Activated naive CD8-positive, alpha-beta T cell treated with anti-CD3 and anti-CD28 coated beads for 36 hours (primary cell): ENCODE measurements at regions not wholly inside any gene's neighbourhood (a gene's known extent, or its start where the extent isn't known, plus 50 kb on each side); places are given as distances from the start of the nearest gene placed in this dataset.

ENCODE experiments used
- DNase-seq: peaks from one replicate; pipeline ENCODE4 v3.0.0; 2021
- H3K27ac Mint-ChIP-seq: one replicate; pipeline ENCODE4 v1.8.0; 2022; ENCODE audit warnings: mild to moderate bottlenecking, moderate library complexity, mixed read lengths
- H3K27me3 Mint-ChIP-seq: one replicate; pipeline ENCODE4 v1.8.0; 2022; ENCODE audit warnings: mild to moderate bottlenecking, mixed read lengths
- H3K36me3 Mint-ChIP-seq: one replicate; pipeline ENCODE4 v1.8.0; 2021; ENCODE audit warnings: mild to moderate bottlenecking, mixed read lengths
- H3K4me1 Mint-ChIP-seq: one replicate; pipeline ENCODE4 v1.8.0; 2021; ENCODE audit warnings: mixed read lengths
- H3K4me3 Mint-ChIP-seq: one replicate; pipeline ENCODE4 v1.8.0; 2022; ENCODE audit warnings: mild to moderate bottlenecking, moderate library complexity, mixed read lengths
- H3K9me3 Mint-ChIP-seq: one replicate; pipeline ENCODE4 v1.8.0; 2022; ENCODE audit warnings: mixed read lengths

DNA sequence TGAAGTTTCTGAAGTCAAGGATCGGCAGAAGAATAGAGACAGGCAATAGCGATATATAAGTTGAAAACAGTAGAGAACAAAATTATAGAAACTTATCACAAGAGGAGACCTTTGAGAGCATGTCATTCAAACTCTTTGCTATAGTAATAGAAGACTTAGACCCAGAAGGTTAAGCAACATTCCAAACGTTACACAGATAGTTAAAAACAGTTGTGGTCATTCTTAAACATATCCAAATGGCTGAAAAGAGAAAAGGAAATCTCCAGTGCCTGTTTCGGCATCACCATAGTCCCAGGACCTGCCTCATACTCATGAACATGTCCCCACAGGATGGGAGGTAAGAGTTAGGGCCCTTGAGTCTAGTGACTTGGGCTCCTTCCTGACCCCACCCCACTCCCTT, 258.1 kb upstream of the NOCT start:
- no peaks in the 10 kb centered on the region for H3K4me1 Mint-ChIP-seq
- no peak for DNase-seq
- H3K9me3 Mint-ChIP-seq = peaks cover 9% of the 10 kb centered on the region
- H3K36me3 Mint-ChIP-seq = no peaks in the 10 kb centered on the region
- no peak overlapping the region for H3K4me3 Mint-ChIP-seq
- peaks cover 3% of the 10 kb centered on the region for H3K27me3 Mint-ChIP-seq
- no peak overlapping the region for H3K27ac Mint-ChIP-seq

DNA sequence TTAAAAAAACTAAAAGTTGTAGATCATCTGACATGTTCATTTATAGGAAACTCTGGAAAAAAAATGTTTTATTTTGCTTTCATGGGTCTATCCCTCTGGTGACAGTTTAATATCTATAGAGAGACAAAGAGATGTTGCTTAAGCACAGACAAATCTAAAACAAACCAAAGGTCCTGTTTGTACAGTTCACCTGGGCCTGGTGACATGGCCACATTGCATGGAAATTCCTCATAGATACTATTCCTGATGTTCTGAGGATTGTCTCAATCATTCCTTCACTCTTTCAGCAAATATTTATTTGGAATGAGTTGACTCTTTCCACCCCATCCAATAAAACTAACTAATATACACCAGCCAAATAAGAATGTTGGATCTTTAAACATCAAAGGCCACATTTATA, 259.1 kb upstream of the NOCT start:
- Mint-ChIP-seq H3K27ac (no peak overlapping the region), H3K4me3 (no peak overlapping the region), H3K9me3 (peaks cover 12% of the 10 kb centered on the region), H3K4me1 (no peaks in the 10 kb centered on the region), H3K27me3 (peaks cover 3% of the 10 kb centered on the region), H3K36me3 (no peaks in the 10 kb centered on the region)
- no peak for DNase-seq

DNA sequence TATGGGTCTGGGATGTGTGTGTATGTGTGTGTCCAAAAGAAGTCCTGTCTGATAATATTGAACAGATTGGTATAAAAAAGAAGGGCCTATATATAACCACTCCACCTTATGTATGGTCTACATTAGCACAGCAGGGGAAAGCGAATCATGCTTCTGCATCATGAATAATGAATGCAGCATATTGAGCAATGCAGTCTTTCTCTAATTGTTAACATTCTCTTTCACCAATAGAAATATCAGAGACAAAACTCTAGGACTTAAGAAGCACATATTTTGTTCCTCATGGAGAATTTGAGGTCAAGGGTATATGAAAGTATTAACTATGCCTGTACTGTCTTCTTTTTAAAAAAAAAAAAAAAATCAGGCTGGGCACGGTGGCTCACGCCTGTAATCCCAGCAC, 264.3 kb upstream of the NOCT start:
- H3K36me3 Mint-ChIP-seq = no peaks in the 10 kb centered on the region
- no peaks in the 10 kb centered on the region for H3K4me1 Mint-ChIP-seq
- H3K4me3 Mint-ChIP-seq = no peak overlapping the region
- no peaks in the 10 kb centered on the region for H3K27me3 Mint-ChIP-seq
- no peak for DNase-seq
- no peak overlapping the region for H3K27ac Mint-ChIP-seq
- H3K9me3 Mint-ChIP-seq = peaks cover 12% of the 10 kb centered on the region

DNA sequence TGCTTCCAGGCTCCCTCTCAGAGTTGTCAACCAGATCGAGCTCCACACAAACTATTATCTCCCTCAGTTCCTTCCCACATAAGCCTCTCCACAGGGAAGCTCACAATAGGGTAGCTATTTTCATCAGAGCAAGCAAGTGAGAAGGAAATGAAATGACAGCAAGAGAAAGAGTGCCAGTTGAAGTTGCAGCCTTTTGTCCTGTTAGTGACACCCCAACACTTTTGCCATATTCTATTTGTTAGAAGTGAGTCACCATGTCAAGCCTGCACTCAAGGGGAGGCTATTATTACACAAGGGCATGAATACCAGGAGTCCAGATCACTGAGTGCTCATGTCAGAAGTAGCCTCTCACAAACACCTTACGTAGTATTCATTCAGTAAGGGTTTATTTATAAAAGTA, 266.3 kb upstream of the NOCT start:
- Mint-ChIP-seq H3K36me3 (no peaks in the 10 kb centered on the region), H3K4me3 (no peak overlapping the region), H3K4me1 (no peaks in the 10 kb centered on the region), H3K9me3 (peaks cover 12% of the 10 kb centered on the region), H3K27ac (no peak overlapping the region), H3K27me3 (peaks cover 3% of the 10 kb centered on the region)
- no peak for DNase-seq

DNA sequence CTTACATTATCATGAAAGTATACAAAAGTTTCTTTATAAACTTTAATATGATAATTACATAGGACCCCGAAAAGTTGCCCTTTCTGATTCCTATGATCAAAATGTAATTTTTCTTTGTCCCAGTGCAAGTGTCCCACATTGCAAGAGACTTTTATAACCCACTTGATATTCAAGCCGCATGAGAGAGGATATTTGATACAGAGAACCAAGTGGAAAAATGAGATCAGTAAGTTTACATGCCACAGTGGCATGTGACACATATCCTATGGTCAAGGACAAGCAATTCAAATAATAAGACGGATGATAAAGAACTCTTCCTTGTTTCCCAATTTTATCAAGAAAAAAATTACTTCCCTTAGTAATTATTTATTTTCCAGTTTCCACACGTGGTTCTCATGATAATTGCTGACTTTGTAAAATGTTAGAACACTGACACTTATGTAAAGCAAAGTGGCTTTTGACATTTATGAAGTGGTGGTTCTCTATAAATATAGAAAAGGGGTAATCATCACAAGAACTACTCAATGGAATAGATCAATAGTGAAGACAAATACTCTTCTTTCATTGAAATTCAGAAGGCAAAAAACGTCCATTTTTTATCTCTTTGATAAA, 273.7 kb upstream of the NOCT start:
- Mint-ChIP-seq H3K36me3 (no peaks in the 10 kb centered on the region), H3K4me3 (no peak overlapping the region), H3K27ac (no peak overlapping the region), H3K4me1 (no peaks in the 10 kb centered on the region), H3K27me3 (peaks cover 6% of the 10 kb centered on the region), H3K9me3 (no peaks in the 10 kb centered on the region)
- no peak for DNase-seq

DNA sequence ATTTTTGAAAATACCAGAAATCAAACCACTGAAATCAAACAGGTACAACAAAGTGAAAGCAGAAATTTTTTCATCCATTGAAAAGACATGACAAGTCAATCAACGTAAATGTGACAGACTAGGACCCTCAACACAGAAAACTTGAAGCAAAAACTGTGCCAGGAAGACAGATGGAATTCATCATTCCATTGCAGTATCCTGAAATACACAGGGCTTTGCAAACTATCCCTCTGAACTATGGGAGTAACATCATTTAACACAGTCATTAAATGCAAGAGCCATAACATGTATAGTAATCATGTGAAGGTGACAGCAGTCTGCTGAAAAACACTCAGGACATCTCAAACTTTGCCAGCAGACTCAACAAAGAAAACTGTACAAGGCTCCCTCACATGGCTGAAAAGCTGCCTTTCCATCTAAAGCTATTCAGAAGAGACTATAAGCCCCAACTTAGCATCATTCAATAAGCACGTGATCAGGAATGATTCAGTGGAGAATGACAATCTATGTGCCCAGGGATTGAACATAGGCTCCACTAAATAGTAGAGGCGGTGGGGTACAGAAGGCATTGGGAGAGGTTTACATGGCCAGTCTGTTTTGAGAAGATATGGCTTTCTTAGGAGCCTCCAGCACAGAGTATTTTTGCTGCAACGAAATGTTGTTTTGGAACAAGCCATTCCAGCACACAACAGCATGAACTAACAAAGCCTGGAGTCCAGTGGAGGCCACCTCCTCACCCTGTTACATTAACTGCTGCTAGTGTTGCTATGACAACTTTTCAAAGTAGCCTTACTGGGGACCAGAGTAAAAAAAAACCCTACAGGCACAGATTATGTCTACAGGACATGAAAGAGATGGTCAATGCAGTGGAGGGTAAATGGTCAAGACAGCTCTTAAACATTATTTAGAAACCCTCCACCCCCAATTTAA, 274.5 kb upstream of the NOCT start:
- DNase-seq = no peak
- no peak overlapping the region for H3K4me3 Mint-ChIP-seq
- H3K36me3 Mint-ChIP-seq = no peaks in the 10 kb centered on the region
- H3K27ac Mint-ChIP-seq = no peak overlapping the region
- H3K9me3 Mint-ChIP-seq = no peaks in the 10 kb centered on the region
- H3K27me3 Mint-ChIP-seq = peaks cover 6% of the 10 kb centered on the region
- H3K4me1 Mint-ChIP-seq = no peaks in the 10 kb centered on the region

DNA sequence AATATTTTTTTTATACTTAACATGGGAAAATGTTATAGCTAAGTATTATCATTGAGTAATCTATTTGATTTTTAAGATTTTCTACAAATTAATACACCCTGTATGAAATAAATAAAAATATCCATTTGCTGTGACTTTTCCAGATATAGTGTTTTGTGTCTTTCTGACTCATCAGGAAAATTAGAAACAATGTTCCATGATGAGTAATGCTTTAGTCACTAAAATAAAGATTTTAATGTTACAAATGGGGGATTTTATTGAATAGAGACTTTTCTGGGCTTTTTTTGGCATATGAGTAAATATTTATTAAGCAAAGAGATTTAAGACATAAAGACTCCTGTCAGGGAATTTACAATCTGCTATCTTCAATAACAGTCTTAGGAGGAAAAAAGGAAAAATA, 279.2 kb upstream of the NOCT start:
- H3K4me1 Mint-ChIP-seq = no peaks in the 10 kb centered on the region
- H3K27ac Mint-ChIP-seq = no peak overlapping the region
- H3K36me3 Mint-ChIP-seq = no peaks in the 10 kb centered on the region
- no peak overlapping the region for H3K4me3 Mint-ChIP-seq
- H3K9me3 Mint-ChIP-seq = no peaks in the 10 kb centered on the region
- no peak for DNase-seq
- no peaks in the 10 kb centered on the region for H3K27me3 Mint-ChIP-seq

DNA sequence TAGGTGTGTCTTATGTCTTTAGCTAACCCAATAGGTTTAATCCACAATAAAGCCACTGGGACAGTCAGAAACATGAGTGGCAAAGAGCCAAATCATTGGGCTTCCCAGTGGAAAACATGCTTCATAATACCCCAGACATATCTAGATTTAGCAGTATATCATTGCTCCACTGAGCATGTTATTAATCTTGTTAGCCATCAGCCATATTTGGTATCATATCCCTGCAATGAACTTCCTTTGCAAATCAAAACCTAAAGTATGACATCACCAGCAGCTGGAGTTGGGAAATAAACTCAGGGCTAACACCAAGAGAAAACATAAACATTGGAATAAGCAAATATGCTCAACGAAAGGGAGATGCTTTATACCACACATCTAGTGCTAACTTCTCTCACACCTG, 280.8 kb upstream of the NOCT start:
- H3K9me3 Mint-ChIP-seq = no peaks in the 10 kb centered on the region
- no peaks in the 10 kb centered on the region for H3K27me3 Mint-ChIP-seq
- H3K27ac Mint-ChIP-seq = no peak overlapping the region
- no peak for DNase-seq
- H3K4me3 Mint-ChIP-seq = no peak overlapping the region
- H3K4me1 Mint-ChIP-seq = no peaks in the 10 kb centered on the region
- H3K36me3 Mint-ChIP-seq = no peaks in the 10 kb centered on the region

DNA sequence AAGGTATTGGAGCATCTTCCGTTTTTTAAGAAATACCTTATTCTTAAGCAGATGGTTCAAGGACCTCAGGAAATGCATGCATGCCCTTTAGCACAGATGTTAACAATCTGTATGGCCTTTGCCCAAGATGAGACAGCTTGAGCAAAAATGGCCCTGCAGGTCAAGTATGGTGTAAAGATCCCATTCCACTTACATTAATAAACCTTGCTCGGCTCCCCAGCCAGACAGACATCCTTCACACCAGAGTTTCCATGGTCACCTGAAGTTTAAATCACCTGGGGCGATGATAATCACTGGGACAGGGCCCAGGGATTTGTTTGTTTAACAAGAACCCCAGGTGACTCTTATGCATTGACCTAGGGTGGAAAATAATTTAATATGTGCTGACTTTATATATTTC, 287.0 kb upstream of the NOCT start:
- Mint-ChIP-seq H3K9me3 (no peaks in the 10 kb centered on the region), H3K4me1 (no peaks in the 10 kb centered on the region), H3K27ac (no peak overlapping the region), H3K27me3 (no peaks in the 10 kb centered on the region), H3K36me3 (no peaks in the 10 kb centered on the region), H3K4me3 (no peak overlapping the region)
- DNase-seq = no peak

DNA sequence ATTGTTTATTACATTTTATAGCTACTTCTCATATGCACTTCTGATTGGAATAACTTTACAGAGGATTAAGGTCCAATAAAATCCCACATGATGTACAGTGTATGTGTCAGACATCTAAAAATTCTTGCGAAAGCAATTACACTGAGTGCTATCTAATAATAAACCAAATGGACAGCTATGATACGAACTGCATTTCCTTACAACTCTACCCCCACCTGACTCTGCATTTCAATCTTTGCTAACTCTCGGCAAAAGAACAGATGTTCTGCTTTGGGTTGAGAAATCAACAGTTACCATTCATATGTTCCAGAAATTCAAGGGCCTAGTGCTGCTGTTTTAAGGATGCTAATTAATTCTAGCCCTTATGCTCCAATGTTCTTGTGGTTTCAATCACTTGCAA, 287.9 kb upstream of the NOCT start:
- no peak overlapping the region for H3K27ac Mint-ChIP-seq
- H3K4me3 Mint-ChIP-seq = no peak overlapping the region
- H3K27me3 Mint-ChIP-seq = no peaks in the 10 kb centered on the region
- H3K9me3 Mint-ChIP-seq = no peaks in the 10 kb centered on the region
- H3K4me1 Mint-ChIP-seq = no peaks in the 10 kb centered on the region
- DNase-seq = no peak
- no peaks in the 10 kb centered on the region for H3K36me3 Mint-ChIP-seq

DNA sequence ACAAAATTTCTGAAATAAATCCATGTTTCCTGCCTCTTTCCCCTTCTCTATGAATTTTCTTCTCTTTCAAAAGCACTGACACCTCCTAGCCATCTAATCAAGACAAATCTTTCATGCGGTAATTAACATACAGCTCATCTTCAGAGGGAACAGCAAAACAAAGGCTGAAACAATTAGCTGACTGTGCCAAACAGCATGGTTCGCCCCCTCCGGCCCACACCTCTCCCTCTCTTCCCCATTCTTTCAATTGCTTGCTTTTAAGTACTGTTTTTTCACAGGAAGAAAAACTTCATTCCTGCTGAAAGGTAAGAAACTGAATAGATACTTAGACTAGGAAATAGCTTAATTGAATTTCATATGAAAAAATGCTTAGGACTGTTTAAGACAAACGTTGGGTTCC, 291.1 kb upstream of the NOCT start:
- Mint-ChIP-seq H3K27me3 (peaks cover 8% of the 10 kb centered on the region), H3K27ac (no peak overlapping the region), H3K9me3 (no peaks in the 10 kb centered on the region), H3K36me3 (no peaks in the 10 kb centered on the region), H3K4me1 (no peaks in the 10 kb centered on the region), H3K4me3 (no peak overlapping the region)
- no peak for DNase-seq

DNA sequence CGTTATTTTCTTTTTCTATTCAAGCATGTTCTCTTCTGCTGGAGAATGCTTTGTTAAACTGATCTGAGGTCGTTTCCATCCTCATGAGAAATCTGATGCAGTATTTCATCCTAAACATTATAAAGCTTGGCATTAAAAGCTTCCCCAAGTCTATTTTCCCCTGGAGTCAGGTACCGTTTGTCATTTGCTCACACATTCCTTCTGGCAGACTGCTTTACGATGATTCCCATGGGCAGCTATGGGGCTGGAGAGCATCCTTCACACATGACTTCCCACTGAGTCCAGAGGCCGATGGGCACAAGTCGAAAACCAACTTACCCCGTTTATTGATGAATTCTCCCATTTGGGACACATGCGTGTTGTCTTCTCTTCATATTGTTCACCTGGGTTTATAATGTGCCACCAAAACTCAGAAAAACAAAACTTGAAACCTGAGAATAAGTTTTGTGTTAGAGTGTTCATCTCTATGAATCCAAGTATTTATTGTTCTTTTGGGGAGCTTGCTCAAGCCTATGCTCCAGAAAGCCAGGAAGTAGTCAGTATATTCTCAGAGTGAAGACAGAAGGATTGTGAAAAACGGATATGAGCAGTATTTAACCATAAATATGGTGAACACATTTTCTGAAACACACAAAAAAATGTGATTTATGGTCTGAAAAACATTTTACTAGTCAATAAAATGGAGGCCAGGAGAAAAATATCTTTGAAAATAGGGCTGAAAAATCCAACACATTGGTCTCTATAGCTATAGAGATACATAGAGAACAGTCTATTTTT, 298.8 kb upstream of the NOCT start:
- Mint-ChIP-seq H3K4me3 (no peak overlapping the region), H3K9me3 (no peaks in the 10 kb centered on the region), H3K36me3 (no peaks in the 10 kb centered on the region), H3K27me3 (peaks cover 8% of the 10 kb centered on the region), H3K27ac (no peak overlapping the region), H3K4me1 (no peaks in the 10 kb centered on the region)
- no peak for DNase-seq

DNA sequence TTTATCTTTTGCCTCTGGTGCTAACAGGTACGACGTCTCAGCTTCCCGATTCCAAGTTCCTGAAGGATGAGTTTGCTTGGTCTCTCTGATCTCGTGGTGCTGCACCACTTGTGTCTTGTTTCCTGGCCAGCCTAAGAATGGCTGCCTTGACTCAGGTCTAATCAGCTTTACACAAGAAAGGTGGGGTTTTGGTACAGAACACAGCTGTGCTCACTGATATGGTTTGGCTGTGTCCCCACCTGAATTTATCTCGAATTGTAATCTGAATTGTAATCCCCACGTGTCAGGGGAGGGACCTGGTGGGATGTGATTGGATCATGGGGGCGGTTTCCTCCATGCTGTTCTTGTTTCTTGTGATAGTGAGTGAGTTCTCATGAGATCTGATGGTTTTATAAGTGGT, 305.3 kb upstream of the NOCT start:
- H3K9me3 Mint-ChIP-seq = no peaks in the 10 kb centered on the region
- no peak for DNase-seq
- peaks cover 5% of the 10 kb centered on the region for H3K27me3 Mint-ChIP-seq
- no peaks in the 10 kb centered on the region for H3K36me3 Mint-ChIP-seq
- no peak overlapping the region for H3K4me3 Mint-ChIP-seq
- no peak overlapping the region for H3K27ac Mint-ChIP-seq
- no peaks in the 10 kb centered on the region for H3K4me1 Mint-ChIP-seq

DNA sequence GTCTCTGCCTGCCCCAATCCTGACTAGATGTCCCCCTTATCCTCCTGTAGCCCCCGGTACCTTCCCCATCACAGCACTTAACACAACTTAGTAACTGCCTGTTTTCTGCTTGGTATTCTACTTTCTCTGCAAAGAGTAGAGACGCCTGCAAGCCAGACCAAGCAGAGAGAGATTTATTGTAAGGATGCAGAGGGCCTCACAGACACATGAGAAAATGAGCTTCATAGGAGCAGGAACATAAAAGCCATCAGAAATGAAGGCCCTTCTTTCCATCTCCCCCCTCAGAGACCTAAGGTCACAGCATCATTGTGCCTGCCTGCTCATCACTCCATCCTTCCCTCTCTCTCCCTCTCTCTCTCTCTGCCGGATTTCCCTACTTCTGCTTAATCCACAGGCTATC, 305.7 kb upstream of the NOCT start:
- no peaks in the 10 kb centered on the region for H3K36me3 Mint-ChIP-seq
- no peaks in the 10 kb centered on the region for H3K9me3 Mint-ChIP-seq
- DNase-seq = no peak
- H3K4me3 Mint-ChIP-seq = no peak overlapping the region
- no peaks in the 10 kb centered on the region for H3K4me1 Mint-ChIP-seq
- H3K27me3 Mint-ChIP-seq = peaks cover 5% of the 10 kb centered on the region
- no peak overlapping the region for H3K27ac Mint-ChIP-seq
